Lower lobe of right lung (tissue), 2 donors: ENCODE measurements at regions not wholly inside any gene's neighbourhood (a gene's known extent, or its start where the extent isn't known, plus 50 kb on each side); places are given as distances from the start of the nearest gene placed in this dataset.

ENCODE experiments used
- ATAC-seq, 2 donors: fragments of 200-7000 bp; cut with Tn5 transposase; one replicate each; pipeline ENCODE4 v1.9.1; 2020 to 2022; ENCODE audit warnings: mild to moderate bottlenecking in 2 of 2, moderate library complexity in 2 of 2
- DNase-seq: peaks from one replicate; pipeline ENCODE4 v3.0.0-alpha.2; 2020
- H3K27ac ChIP-seq: fragments of 200-600 bp; one replicate; pipeline ENCODE4 v1.8.0; 2022
- H3K27me3 ChIP-seq: fragments of 200-600 bp; one replicate; pipeline ENCODE4 v1.8.0; 2022; ENCODE audit warnings: low read depth
- H3K36me3 ChIP-seq: fragments of 200-600 bp; one replicate; pipeline ENCODE4 v1.8.0; 2022; ENCODE audit warnings: mild to moderate bottlenecking
- H3K4me1 ChIP-seq: fragments of 200-600 bp; one replicate; pipeline ENCODE4 v1.8.0; 2022
- H3K4me3 ChIP-seq: fragments of 200-600 bp; one replicate; pipeline ENCODE4 v1.8.0; 2022; ENCODE audit warnings: mild to moderate bottlenecking
- H3K9me3 ChIP-seq: fragments of 200-600 bp; one replicate; pipeline ENCODE4 v1.8.0; 2022
- intact Hi-C: fragments of 100-400 bp; cut with DNase I; formaldehyde crosslinking; loops from one replicate; pipeline ENCODE4 v1.11.0; 2022
- TF ChIP-seq, protein P1 (sequence below): fragments of 200-600 bp; IDR thresholded peaks from one replicate; pipeline ENCODE4 v1.8.0; 2022; ENCODE audit warnings: antibody characterized with exemption, mild to moderate bottlenecking
- donor health status: DM: no; HTN: yes; CAD: no; lungs with severe emphysema.

DNA sequence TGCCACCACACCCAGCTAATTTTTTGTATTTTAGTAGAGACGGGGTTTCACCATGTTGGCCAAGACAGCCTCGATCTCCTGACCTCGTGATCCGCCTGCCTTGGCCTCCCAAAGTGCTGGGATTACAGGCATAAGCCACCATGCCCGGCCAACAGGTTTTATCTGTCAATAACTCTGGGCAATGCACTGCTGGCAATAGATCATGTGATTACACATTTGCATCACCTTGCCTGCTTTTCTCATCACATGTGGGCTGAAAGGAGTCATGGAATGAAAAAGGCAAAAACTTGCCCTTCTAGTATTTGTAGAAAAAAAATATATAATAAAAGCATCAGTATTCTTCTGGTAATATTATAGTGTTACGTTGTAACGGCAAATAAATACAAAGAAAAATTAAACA, 164.5 kb downstream of the NHLRC3 start:
- Histone ChIP-seq H3K27ac (no peak overlapping the region), H3K27me3 (no peaks in the 10 kb centered on the region), H3K9me3 (no peaks in the 10 kb centered on the region), H3K4me1 (no peaks in the 10 kb centered on the region), H3K4me3 (no peak overlapping the region), H3K36me3 (no peaks in the 10 kb centered on the region)
- intact Hi-C loops: no loop called here
- DNase-seq (no peak), ATAC-seq (no peak)
- TF ChIP-seq, protein P1, sequence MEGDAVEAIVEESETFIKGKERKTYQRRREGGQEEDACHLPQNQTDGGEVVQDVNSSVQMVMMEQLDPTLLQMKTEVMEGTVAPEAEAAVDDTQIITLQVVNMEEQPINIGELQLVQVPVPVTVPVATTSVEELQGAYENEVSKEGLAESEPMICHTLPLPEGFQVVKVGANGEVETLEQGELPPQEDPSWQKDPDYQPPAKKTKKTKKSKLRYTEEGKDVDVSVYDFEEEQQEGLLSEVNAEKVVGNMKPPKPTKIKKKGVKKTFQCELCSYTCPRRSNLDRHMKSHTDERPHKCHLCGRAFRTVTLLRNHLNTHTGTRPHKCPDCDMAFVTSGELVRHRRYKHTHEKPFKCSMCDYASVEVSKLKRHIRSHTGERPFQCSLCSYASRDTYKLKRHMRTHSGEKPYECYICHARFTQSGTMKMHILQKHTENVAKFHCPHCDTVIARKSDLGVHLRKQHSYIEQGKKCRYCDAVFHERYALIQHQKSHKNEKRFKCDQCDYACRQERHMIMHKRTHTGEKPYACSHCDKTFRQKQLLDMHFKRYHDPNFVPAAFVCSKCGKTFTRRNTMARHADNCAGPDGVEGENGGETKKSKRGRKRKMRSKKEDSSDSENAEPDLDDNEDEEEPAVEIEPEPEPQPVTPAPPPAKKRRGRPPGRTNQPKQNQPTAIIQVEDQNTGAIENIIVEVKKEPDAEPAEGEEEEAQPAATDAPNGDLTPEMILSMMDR: no peak

GRCh38 chr13:39208636-39209035, 170.4 kb downstream of the NHLRC3 start:
- H3K27me3 ChIP-seq: no peaks in the 10 kb centered on the region
- no peak for ATAC-seq
- intact Hi-C loops: no loop called here
- H3K36me3 ChIP-seq: no peaks in the 10 kb centered on the region
- no peak overlapping the region for H3K4me3 ChIP-seq
- TF ChIP-seq, protein P1: no peak
- H3K27ac ChIP-seq: no peak overlapping the region
- peaks cover 4% of the 10 kb centered on the region for H3K4me1 ChIP-seq
- no peak for DNase-seq
- H3K9me3 ChIP-seq: no peaks in the 10 kb centered on the region

- no peaks in the 10 kb centered on the region for H3K9me3 ChIP-seq
- H3K36me3 ChIP-seq: no peaks in the 10 kb centered on the region
- no peaks in the 10 kb centered on the region for H3K27me3 ChIP-seq
- TF ChIP-seq, protein P1: no peak
- peak overlapping the region; percentile 39 for H3K27ac ChIP-seq
- intact Hi-C loops: no loop called here
- DNase-seq (no peak), ATAC-seq (peak; percentile 45 to 57)
- peaks cover 4% of the 10 kb centered on the region for H3K4me1 ChIP-seq
- H3K4me3 ChIP-seq: no peak overlapping the region
Observed at GRCh38 chr13:39209731-39210531, 171.7 kb downstream of the NHLRC3 start.

DNA sequence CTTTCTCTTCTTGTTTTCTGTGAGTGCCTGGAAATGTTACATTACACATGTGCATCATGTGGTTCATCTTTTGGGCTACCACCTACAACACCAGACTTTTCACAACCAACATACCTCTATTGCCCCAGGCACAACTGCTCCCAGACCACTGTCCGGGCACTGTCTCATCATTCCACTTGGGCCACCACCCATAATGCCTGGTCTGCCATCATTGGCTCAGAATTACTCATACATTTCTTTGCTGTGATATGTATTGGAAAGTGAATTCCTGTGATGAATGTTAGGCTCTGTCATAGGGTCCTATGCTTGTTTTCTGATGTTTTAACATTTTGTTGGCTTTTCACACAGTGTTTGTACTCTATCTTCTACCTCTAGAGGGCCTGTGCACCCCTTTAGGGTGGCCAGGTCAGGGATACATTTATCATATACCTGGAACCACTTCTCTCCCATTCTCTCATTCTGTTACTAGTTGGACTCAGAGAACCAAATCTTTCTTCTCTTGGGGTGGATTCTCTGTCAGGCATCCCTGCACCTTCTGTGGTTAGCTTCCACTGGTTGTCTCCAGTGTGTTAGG, 172.8 kb downstream of the NHLRC3 start:
- Histone ChIP-seq H3K9me3 (no peaks in the 10 kb centered on the region), H3K27me3 (no peaks in the 10 kb centered on the region), H3K36me3 (no peaks in the 10 kb centered on the region), H3K27ac (peak overlapping the region; percentile 56), H3K4me1 (peaks cover 4% of the 10 kb centered on the region), H3K4me3 (no peak overlapping the region)
- intact Hi-C loops: no loop called here
- TF ChIP-seq, protein P1: no peak
- DNase-seq: no peak
- no peak for ATAC-seq

DNA sequence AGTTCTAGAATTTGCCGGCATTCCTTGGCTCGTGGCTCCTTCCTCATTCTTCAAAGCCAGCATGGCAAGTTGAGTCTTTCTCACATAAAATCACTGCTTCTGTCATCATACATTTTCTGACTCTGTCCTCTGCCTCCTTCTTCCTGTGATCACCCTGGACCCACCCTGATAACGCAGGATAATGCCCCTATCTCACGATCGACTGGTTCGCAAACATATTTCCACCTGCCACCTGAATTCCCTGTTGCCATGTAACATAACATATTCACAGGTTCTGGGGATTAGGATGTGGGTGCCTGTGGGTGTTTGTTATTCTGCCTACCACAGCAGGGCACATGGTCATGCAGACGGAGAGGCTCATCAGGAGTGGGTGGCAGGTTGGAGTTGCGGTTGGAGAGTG, 177.7 kb downstream of the NHLRC3 start:
- Histone ChIP-seq H3K4me3 (no peak overlapping the region), H3K9me3 (no peaks in the 10 kb centered on the region), H3K36me3 (no peaks in the 10 kb centered on the region), H3K4me1 (no peaks in the 10 kb centered on the region), H3K27ac (no peak overlapping the region), H3K27me3 (no peaks in the 10 kb centered on the region)
- ATAC-seq: no peak
- TF ChIP-seq, protein P1: no peak
- intact Hi-C loops: no loop called here
- DNase-seq: no peak
